ENCODE measurements at regions not wholly inside any gene's neighbourhood (a gene's known extent, or its start where the extent isn't known, plus 50 kb on each side); places are given as distances from the start of the nearest gene placed in this dataset.

- Histone ChIP-seq H3K27me3 (ENCODE audit: insufficient read depth, low read depth, low read length) (no peaks in the 10 kb centered on the region), H3K79me2 (replicated peaks; ENCODE audit: insufficient read depth, low read length) (no peaks in the 10 kb centered on the region), H3K36me3 (ENCODE audit: insufficient read depth, low read length) (no peaks in the 10 kb centered on the region), H3K9me3 (ENCODE audit: low read length) (no peaks in the 10 kb centered on the region), H3K9me2 (ENCODE audit: insufficient read depth, low read length) (no peaks in the 10 kb centered on the region), H3F3A (ENCODE audit: insufficient read depth, low read length, poor library complexity, severe bottlenecking) (no peaks in the 10 kb centered on the region), H3K4me2 (ENCODE audit: low read length) (no peak overlapping the region), H2AFZ (ENCODE audit: low read depth, low read length) (no peak overlapping the region), H4K20me1 (ENCODE audit: insufficient read depth) (no peaks in the 10 kb centered on the region), H3K27ac (ENCODE audit: low read length) (no peak overlapping the region), H3K9ac (ENCODE audit: low read length) (no peak overlapping the region), H3K4me3 (ENCODE audit: low read length) (no peak overlapping the region)
- TF ChIP-seq EP300 (conservative IDR thresholded peaks at IDR 0.05; ENCODE audit: poor library complexity, severe bottlenecking) (no peak), REST (IDR thresholded peaks at IDR 0.05; ENCODE audit: borderline replicate concordance) (no peak), RAD21 (conservative IDR thresholded peaks at IDR 0.05) (no peak), CTCF (IDR thresholded peaks at IDR 0.05; ENCODE audit: poor library complexity, severe bottlenecking) (no peak), POLR2AphosphoS5 (IDR thresholded peaks at IDR 0.05) (no peak)
Observed at GRCh38 chr10:29397221-29397620, 108.4 kb downstream of the LYZL1 start.

- Histone ChIP-seq H3K79me2 (replicated peaks; ENCODE audit: insufficient read depth, low read length) (no peaks in the 10 kb centered on the region), H3K9me2 (ENCODE audit: insufficient read depth, low read length) (no peaks in the 10 kb centered on the region), H3K36me3 (ENCODE audit: insufficient read depth, low read length) (no peaks in the 10 kb centered on the region), H4K20me1 (ENCODE audit: insufficient read depth) (no peaks in the 10 kb centered on the region), H3F3A (ENCODE audit: insufficient read depth, low read length, poor library complexity, severe bottlenecking) (no peaks in the 10 kb centered on the region), H3K9me3 (ENCODE audit: low read length) (no peaks in the 10 kb centered on the region), H2AFZ (ENCODE audit: low read depth, low read length) (no peak overlapping the region), H3K9ac (ENCODE audit: low read length) (no peak overlapping the region), H3K27me3 (ENCODE audit: insufficient read depth, low read depth, low read length) (no peaks in the 10 kb centered on the region), H3K27ac (ENCODE audit: low read length) (no peak overlapping the region), H3K4me2 (ENCODE audit: low read length) (no peak overlapping the region), H3K4me3 (ENCODE audit: low read length) (no peak overlapping the region)
- no peak for TF ChIP-seq EZH2 (IDR thresholded peaks at IDR 0.05; ENCODE audit: borderline replicate concordance, insufficient read depth, low read length, poor library complexity, severe bottlenecking)
Observed at GRCh38 chr10:29403208-29403607, 114.3 kb downstream of the LYZL1 start.

GRCh38 chr10:29407280-29407858 lies 118.5 kb downstream of the LYZL1 start:
- H4K20me1 ChIP-seq (ENCODE audit: insufficient read depth), result no peaks in the 10 kb centered on the region
- H3K9me3 ChIP-seq (ENCODE audit: low read length), result no peaks in the 10 kb centered on the region
- H3K36me3 ChIP-seq (ENCODE audit: insufficient read depth, low read length), result no peaks in the 10 kb centered on the region
- H3K9me2 ChIP-seq (ENCODE audit: insufficient read depth, low read length), result no peaks in the 10 kb centered on the region
- no peaks in the 10 kb centered on the region for H3F3A ChIP-seq (ENCODE audit: insufficient read depth, low read length, poor library complexity, severe bottlenecking)
- H3K4me2 ChIP-seq (ENCODE audit: low read length), result no peak overlapping the region
- H3K27me3 ChIP-seq (ENCODE audit: insufficient read depth, low read depth, low read length), result no peaks in the 10 kb centered on the region
- no peak overlapping the region for H3K9ac ChIP-seq (ENCODE audit: low read length)
- TF ChIP-seq EZH2 (IDR thresholded peaks at IDR 0.05; ENCODE audit: borderline replicate concordance, insufficient read depth, low read length, poor library complexity, severe bottlenecking), result no peak
- TF ChIP-seq EP300 (conservative IDR thresholded peaks at IDR 0.05; ENCODE audit: poor library complexity, severe bottlenecking), result no peak
- no peak for TF ChIP-seq RAD21 (conservative IDR thresholded peaks at IDR 0.05)
- no peak for TF ChIP-seq POLR2AphosphoS5 (IDR thresholded peaks at IDR 0.05)
- no peak for TF ChIP-seq SMC3 (conservative IDR thresholded peaks at IDR 0.05; ENCODE audit: poor library complexity)
- TF ChIP-seq REST (IDR thresholded peaks at IDR 0.05; ENCODE audit: borderline replicate concordance), result no peak
- no peak for TF ChIP-seq TAF1 (IDR thresholded peaks at IDR 0.05; ENCODE audit: low read depth)
- no peak for TF ChIP-seq CTCF (IDR thresholded peaks at IDR 0.05; ENCODE audit: poor library complexity, severe bottlenecking)
- H3K4me3 ChIP-seq (ENCODE audit: low read length), result no peak overlapping the region
- H2AFZ ChIP-seq (ENCODE audit: low read depth, low read length), result no peak overlapping the region
- no peaks in the 10 kb centered on the region for H3K79me2 ChIP-seq (replicated peaks; ENCODE audit: insufficient read depth, low read length)
- H3K27ac ChIP-seq (ENCODE audit: low read length), result no peak overlapping the region

Measured in neural cell (in vitro differentiated cells).